Skin epidermis (tissue), 12 donors: ENCODE measurements at regions not wholly inside any gene's neighbourhood (a gene's known extent, or its start where the extent isn't known, plus 50 kb on each side); places are given as distances from the start of the nearest gene placed in this dataset.

Experiments
- H3K27ac ChIP-seq, 21 experiments: fragments of 200-600 bp; sonication (generic) in 11 of 21; one replicate each; pipeline ENCODE4 v1.5.0; 2020; ENCODE audit warnings: mild to moderate bottlenecking in 3 of 21, inconsistent platforms in 2 of 21, moderate library complexity in 2 of 21
- H3K4me3 ChIP-seq, 7 experiments: fragments of 200-600 bp; sonication (generic) in 2 of 7; one replicate each; pipeline ENCODE4 v1.5.0; 2020; ENCODE audit warnings: inconsistent platforms in 2 of 7, mild to moderate bottlenecking in 2 of 7, moderate library complexity in 1 of 7

DNA sequence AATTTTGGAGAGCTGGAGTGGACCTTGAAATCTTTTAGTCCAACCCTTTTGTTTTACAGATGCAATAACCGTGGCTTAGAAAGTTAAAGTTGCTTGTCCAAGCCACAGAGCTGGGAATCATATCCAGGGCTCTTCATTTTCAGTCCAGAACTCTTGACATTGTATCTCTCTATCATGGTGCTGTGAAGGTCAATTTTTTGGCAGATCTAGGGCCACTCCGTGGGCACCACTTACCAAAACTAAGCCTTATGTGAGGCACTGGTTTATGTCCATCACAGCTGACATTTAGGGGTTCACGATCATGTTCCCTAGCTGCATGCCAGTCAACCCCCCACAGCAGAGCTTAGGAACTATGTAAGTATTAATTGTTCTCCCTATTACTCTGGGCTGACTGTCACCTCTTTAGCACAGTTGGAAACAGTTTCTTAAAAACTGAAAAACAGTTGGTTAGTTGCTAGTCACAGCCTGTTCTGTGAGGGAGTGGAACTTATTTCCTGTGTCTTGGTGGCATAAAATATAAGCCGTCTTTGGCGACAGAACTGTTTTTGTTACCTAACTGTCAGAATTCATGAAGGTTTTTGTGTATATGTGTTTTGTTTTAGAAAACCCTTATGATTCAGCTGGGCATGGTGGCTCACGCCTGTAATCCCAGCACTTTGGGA lies 189.6 kb upstream of the UMPS start:
- Histone ChIP-seq H3K4me3 (no peak overlapping the region), H3K27ac (no peak overlapping the region)

DNA sequence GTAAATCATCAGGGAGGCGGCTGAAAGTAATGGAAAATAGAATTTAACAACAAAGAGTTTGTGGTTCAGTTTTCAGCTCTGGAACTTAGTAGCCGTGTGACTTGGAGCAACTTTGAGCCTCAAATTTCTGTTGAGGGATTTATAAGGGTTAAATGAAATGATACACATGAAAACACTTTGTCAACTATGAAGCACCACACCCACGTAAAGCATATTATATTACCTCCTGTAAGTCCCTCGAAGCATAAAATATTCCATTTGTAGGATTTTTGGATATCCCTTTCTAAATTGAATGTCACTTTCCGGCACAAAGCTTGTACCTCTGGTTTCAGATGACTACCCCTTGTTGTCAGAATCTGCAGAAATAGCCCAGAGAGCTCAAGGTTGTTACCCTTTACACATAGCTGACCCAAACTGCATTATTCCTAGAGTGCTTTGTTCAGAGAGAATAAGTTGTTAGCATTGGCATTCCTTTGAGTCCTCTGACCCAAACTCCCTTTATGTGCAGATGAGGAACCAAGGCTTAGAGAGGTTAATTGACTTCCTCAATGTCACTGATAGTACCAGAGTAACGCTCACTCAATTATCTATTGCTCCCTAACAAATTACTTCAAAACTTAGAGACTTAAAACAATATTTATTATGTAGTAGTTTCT lies 187.9 kb upstream of the UMPS start:
- no peak overlapping the region for H3K4me3 ChIP-seq
- no peak overlapping the region for H3K27ac ChIP-seq

DNA sequence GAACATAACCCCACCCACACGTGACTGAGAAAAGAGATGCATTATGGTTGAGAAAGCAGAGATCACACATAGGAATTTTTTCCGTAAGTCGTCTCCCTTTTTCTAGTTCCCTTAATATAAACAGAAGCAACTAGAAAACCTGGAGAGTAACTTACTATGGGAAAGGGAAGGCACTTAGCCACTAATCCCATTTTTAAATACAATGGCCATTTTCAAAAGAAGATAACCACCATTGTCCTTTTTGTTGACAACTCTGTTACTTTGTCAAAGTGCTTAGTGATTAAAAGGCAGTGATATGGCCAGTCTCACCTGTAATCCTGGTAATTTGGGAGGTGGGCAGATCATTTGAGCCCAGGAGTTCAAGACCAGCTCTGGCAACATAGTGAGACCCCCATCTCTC lies 184.4 kb upstream of the UMPS start:
- no peak overlapping the region for H3K27ac ChIP-seq
- H3K4me3 ChIP-seq: no peak overlapping the region

DNA sequence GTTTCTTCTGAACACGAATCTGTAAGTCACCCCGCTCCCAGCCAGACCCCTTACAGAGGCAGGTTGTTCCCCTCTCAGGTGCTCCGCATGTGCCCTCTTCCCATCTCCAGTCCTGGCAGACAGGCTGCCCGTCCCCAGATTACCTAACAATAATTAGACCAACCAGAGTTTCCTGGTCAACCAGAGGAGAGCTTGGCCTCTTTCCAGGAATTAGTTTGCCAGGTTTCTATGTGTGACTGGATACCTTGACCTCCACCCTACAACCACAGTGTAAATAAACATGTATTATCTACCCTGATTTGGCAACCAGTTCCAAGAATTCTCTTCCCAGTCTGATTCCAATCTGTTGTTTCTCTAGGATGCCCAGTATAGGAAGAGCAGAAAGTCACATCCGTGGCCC lies 178.0 kb upstream of the UMPS start:
- Histone ChIP-seq H3K4me3 (no peak overlapping the region), H3K27ac (no peak overlapping the region)

DNA sequence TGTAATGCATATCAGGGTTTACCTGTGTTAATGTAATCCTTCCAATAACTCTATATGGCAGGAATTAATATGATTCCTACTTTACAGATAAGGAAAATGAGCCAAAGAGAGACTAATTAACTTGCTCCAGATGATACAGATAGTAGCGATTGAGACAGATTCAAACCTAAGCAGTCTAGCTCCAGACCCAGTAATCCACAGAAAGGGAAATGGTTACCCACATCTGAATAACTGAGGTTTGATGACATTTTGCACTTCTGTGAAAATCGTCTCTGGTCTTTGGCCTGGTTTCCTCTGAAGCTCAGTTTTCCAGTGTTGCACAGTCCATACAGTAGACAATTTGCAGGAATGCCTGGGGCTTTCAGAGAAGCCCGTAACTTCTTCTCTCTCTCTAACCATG lies 177.1 kb upstream of the UMPS start:
- no peak overlapping the region for H3K27ac ChIP-seq

DNA sequence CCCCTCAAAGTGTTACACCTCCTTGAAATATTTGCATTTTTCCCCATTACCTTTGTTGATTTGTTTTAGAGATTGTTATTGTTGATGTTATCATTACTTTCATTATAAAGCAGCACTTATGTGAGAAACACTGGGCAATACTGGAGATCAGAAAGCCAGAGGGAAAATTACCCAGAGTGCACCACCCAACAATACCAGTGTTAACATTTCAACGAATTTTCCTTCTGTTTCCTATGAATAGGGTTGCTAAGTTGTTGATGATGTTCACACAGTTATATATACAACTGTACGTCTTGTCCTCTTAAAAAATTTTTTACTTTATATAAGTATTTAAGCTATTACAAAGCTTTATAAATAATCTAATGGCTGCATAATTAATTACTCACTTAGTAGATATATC lies 173.6 kb upstream of the UMPS start:
- Histone ChIP-seq H3K4me3 (no peak overlapping the region), H3K27ac (no peak overlapping the region)

More for the DNA sequence above, 177.1 kb upstream of the UMPS start:
- H3K4me3 ChIP-seq: no peak overlapping the region

DNA sequence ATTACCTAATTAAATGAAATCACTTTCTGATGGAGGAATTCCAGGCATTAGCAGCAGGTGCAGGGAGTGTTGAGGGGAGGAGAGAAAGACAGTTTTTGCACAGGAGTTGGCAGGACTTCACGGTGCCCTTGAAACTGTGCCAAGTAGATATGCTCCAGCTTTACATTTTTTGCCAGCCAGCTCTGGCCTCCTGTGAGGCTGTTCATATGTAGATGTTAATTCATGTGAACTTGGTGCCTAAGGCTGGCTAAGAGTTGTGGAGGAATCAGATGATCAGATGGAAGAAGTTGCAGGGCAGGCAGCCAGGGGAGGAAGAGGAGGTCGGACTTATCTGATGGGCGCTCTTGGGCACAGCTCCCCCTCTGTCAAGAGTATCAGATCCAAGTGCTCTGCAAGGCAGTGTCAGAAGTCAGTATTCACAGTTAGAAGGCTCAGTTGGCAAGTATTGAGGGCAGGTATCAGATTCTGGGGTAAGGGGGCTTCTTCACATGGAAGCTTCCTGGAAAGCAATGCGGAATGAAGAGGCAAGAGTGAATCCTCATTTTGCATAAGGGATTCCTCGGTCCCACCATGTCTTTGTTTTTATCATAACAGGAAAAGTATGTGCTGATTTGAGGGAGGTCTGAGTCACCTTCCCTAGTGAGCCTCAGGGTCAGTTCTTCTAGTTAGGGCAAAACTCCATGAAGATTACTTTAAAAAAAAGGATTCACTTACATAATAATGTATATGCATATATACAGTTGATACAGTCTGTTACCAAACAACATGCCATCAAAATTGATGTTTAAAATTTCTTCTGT lies 172.6 kb upstream of the UMPS start:
- H3K4me3 ChIP-seq: no peak overlapping the region
- H3K27ac ChIP-seq: peak overlapping the region in 1 of 21 experiments; percentile 50

DNA sequence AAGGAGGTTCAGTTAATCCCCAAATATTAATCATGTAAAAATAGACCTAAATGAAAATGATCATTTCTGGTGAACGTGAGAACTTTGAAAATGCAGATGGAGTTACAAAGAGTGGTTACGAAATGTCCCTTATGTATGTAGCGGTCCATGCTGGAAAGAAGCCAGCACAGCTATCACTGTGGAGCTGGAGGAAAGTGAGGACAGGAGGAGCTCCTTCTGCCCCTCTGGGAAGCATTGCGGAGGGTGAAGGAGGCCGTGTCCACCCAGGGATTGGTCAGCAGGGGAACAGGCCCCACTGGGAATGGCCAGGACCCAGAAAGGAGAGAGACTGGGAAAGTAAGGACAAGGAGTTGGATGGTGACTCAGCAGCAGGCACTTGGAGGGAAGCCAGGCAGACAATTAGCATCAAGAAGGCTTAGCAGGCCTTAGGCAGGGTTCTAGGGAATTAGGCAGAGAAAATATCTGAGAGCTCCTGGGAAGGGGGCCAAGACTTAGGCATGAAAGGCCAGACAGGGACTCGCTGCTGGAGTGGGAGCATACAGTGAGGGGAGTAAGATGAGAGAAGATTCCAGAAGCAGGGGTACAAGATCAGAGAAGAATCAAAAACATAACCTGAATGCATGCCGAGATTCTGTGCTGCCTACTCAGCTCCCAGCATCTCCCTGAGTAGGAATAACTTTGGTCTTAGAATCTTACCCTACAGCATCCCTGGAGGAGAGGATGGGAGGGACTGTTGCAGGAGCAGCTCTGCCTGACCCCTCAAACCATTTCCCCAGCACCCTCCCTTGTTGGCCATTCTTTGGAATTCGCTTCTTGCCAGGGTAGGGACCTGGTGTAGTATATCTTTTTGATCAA lies 171.0 kb upstream of the UMPS start:
- Histone ChIP-seq H3K27ac (peak overlapping the region in 2 of 21 experiments; percentile 21 to 62), H3K4me3 (no peak overlapping the region)

DNA sequence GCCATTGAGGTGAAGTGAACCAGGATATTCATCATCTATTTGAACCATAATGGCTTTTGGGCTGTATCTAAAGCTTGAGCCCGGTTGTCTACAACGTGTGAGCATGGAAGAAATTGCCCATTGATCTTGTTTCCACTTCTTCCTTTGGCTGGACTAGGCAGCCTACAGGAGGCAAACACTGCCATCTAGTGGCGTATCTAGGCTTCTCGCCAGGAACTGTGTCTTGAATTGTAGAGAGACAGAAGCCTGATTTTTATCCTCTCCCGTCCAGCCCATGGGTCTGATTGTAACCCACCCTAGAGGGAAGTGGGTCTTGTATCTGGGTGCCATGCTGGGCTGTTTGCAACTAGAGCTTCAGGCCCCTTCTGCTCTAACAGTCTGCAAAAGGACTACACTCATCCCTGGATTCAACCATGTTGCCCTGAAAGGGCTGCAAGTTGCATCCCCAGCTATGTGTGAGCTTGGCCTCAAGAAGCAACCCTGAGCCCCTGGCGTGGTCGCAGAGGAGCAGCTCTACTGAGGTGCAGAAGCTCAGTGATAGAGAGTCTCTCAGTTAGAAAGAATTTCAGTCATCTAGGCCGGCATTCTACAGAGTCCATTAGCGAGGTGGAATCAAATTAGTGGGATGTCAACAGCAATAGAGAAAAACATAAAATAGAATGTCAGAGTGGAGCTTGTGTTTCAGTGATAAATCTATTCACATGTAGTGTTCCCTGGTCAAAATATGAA lies 170.2 kb upstream of the UMPS start:
- Histone ChIP-seq H3K4me3 (no peak overlapping the region), H3K27ac (peak overlapping the region in 1 of 21 experiments; percentile 62)

DNA sequence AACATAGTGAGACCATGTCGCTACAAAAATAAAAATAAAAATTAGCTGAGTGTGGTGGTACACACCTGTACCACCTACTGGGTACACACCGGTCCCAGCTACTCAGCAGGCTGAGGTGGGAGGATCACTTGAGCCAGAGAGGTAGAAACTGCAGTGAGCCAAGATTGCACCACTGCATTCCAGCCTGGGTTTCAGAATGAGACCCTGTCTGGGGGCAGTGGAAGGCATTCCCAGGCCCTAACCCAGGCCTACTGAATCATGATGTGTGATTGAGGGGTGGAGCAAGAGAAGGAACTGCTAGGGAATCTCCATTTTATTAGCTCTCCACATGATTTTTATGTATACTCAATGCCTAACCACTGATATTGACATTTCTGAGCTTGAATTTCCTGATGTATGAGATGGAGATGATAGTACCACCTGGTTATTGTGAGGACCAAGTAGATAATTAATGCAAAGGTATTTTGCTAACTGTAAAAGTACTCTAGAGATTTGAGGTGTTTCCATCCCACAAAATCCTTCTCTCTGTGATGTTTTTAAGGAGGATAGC lies 169.5 kb upstream of the UMPS start:
- Histone ChIP-seq H3K27ac (no peak overlapping the region), H3K4me3 (no peak overlapping the region)

DNA sequence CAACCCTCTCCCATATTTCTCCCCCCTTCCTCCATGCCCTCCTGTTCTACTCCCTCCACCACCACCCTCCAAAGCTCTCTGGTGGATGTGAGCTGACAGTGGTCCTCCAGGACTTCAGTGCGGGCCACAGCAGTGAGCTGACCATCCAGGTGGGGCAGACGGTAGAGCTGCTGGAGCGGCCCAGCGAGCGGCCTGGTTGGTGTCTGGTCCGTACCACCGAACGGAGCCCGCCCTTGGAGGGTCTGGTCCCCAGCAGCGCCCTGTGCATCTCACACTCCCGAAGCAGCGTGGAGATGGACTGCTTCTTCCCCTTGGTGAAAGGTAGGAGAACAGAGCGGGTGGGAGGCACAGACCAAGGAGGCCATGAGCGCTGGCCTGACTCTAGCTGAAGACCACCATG lies 167.5 kb upstream of the UMPS start:
- H3K27ac ChIP-seq: no peak overlapping the region
- no peak overlapping the region for H3K4me3 ChIP-seq

DNA sequence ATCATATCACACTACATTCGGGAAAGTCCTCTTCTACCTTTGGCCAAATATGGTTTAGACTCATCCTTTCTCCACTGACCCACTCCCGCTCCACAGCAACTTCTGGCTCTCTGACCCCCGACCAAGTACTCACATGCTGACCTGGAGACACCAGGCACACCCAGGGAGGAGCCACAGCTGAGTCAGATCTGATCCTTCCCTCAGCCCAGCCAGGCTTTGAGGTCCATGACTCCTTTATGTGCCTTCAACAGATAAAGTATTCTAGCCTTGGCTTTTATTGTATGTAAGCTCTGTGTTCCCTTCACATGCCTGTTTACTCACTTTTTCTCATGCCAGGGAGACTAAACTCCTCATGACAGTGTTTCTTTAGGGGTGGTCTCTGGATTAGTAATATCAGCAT lies 166.9 kb upstream of the UMPS start:
- no peak overlapping the region for H3K4me3 ChIP-seq
- H3K27ac ChIP-seq: no peak overlapping the region

DNA sequence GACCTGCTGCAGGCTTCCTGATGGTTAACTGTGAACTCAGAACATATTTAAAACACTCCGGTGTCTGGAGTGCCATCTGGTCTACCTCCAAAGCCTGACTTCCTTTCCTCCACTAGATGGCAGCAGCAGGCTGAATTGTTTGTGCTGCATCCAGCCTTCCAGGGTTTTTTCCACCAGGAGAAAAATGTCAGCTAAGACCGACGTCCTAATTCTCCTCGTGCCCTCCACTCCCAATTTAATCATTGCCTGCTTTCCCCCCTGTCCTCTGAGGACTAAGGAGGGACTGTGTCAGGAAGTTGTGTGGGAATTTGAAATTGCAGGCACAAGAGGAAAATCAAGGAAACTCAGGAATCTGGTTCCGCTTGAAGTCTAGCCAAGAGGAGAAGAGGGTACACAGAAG lies 165.2 kb upstream of the UMPS start:
- H3K4me3 ChIP-seq: no peak overlapping the region
- no peak overlapping the region for H3K27ac ChIP-seq

DNA sequence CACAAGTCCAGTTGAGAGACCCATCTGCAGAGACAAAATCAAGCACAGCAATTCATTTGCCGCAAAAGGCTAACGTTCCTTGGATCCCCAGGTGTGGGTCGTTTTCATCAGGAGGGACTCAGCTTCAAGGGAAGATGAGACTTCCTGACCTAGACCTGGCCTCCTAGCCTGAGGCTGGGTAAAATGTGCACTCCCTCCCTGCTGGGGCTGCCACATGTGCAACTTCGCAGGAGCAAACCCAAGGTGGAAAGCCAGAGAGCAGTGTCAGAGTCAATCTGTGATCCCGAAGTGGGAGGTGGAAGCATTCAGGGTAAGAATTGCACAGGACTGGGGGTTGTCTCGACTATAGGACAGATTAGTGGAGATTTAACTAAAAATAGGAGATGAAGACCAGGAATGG lies 164.7 kb upstream of the UMPS start:
- Histone ChIP-seq H3K4me3 (no peak overlapping the region), H3K27ac (no peak overlapping the region)

DNA sequence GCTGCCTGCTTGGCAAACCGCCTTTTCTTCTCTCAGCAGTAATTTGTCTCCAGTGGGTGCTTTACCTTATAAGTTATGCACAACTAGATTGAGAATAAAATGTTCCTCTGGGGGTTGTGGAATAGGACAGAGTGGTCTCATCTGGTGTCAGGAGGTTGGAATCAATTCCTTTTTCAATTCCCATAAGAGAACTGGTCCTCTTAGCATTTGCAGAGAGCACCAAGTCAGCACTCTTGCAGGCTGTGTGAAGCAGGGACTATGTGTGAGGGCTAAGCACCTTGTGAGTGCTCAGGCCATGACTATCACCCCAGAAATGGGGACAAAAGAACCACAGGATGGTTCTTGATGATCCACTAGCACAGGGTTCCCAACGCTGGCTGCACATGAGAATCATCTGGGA lies 163.6 kb upstream of the UMPS start:
- no peak overlapping the region for H3K27ac ChIP-seq
- H3K4me3 ChIP-seq: no peak overlapping the region

DNA sequence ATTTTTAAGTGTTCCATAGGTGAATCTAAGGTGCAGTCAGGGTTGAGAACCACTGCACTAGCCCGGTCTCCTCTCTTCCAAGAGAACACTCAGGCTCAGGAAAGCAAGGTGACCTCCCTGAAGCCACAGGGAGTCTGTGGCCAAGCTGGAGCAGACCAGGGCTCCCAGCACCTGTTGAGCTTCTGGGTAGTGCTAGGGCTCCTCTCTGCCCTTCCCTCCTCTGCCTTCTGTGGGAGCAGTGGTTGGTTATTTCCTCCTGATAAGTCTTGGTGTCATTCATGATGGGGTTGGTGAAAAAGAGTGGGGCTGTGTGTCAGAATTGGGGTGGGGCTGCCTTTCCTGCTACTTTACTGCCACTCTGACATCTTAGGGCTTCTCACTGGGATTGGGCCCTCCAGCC lies 163.1 kb upstream of the UMPS start:
- H3K27ac ChIP-seq: no peak overlapping the region
- H3K4me3 ChIP-seq: no peak overlapping the region

DNA sequence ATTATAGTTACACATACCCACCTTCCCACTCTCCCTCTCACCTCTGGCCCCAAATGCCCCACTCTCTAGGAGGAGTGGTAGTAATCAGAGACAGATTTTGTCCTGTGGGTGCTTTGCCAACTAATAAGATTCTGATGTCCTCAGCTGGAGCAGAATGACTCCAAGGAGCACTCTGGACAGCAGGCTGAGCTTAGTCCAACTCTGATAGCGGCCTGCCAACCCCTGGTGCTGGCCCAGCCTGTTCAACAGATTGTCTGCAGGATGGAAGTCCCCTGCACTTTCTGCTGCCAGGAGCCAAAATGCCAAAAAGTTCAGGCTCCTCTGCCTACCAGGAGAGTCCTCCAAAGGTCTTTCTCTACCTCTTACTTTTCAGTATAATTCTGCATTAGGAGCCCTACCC lies 160.5 kb upstream of the UMPS start:
- Histone ChIP-seq H3K27ac (no peak overlapping the region), H3K4me3 (no peak overlapping the region)

DNA sequence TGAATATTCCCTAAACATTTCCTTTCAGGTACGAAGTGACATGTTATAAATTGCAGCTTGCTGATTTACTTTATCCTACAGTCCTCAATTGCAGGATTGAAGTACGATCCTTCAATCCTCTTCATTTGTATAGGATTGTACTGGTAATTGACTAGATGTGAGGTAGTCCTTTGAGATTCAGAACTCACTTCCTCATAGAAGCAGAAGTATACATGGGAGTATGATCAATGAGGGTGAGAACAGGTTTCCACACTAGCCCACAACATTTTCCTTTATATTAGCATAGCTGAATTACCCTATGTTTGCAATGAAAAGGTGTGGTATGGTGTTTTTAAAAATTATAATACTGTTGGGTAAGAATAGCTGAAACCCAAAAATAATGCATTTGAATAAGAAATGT lies 160.0 kb upstream of the UMPS start:
- no peak overlapping the region for H3K4me3 ChIP-seq
- no peak overlapping the region for H3K27ac ChIP-seq

DNA sequence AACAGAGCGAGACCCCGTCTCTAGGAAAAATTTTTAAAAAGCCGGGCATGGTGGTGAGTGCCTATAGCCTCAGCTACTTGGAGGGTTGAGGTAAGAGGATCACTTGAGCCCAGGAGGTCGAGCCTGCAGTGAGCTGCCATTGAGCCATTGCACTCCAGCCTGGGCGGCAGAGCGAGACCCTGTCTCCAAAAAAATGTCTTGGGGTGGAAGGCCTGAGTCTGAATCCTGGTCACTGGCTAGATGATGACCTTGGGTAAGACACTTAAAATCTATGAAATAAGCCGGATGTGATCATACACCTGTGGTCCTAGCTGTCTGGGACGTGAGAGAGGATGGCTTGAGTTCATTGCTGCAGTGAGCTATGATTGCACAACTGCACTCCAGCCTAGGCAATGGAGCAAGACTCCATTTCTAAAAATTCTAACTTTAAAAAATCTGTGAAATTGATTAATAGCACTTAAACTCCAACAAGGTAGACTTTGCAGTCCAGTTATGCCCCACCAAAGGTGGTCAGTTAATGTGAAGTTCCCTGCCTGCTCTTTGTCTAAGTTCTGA lies 157.3 kb upstream of the UMPS start:
- Histone ChIP-seq H3K27ac (no peak overlapping the region), H3K4me3 (no peak overlapping the region)
